HEK293T (cell line): ENCODE measurements at regions not wholly inside any gene's neighbourhood (a gene's known extent, or its start where the extent isn't known, plus 50 kb on each side); places are given as distances from the start of the nearest gene placed in this dataset.

ENCODE experiments used
- CTCF ChIA-PET: fragments of 350-600 bp; formaldehyde crosslinking; extraction: SDS; loops from one replicate; lab custom pipeline; 2021; ENCODE audit warnings: antibody characterized with exemption, inconsistent platforms; lab: Yijun Ruan, JAX
- POLR2A ChIA-PET: fragments of 350-600 bp; formaldehyde crosslinking; extraction: SDS; loops from one replicate; lab custom pipeline; 2020; ENCODE audit warnings: antibody characterized with exemption, inconsistent platforms; lab: Yijun Ruan, JAX
- DNase-seq: peaks from one replicate; pipeline ENCODE4 v3.0.0; 2012; ENCODE audit warnings: mixed read lengths; ENCODE audit errors: extremely low spot score
- ARNT ChIP-seq: fragments of 450-650 bp; IDR thresholded peaks from 2 replicates; pipeline ENCODE4 v1.6.1; 2017; ENCODE audit warnings: mild to moderate bottlenecking
- BHLHE40 ChIP-seq: fragments of 450-650 bp; IDR thresholded peaks from 2 replicates; pipeline ENCODE4 v1.6.1; 2016; ENCODE audit warnings: mild to moderate bottlenecking, moderate library complexity, borderline replicate concordance
- CTBP1 ChIP-seq: fragments of 450-650 bp; IDR thresholded peaks from 2 replicates; pipeline ENCODE4 v1.6.1; 2016; ENCODE audit warnings: borderline replicate concordance
- ELF4 ChIP-seq: fragments of 450-650 bp; IDR thresholded peaks from 2 replicates; pipeline ENCODE4 v1.6.1; 2017; ENCODE audit warnings: antibody characterized with exemption
- FOXA1 ChIP-seq: fragments of 450-650 bp; IDR thresholded peaks from 2 replicates; pipeline ENCODE4 v1.6.1; 2016; ENCODE audit warnings: mild to moderate bottlenecking
- FOXK2 ChIP-seq: fragments of 450-650 bp; IDR thresholded peaks from 2 replicates; pipeline ENCODE4 v1.6.1; 2016; ENCODE audit warnings: mild to moderate bottlenecking
- FOXM1 ChIP-seq: fragments of 450-650 bp; IDR thresholded peaks from 2 replicates; pipeline ENCODE4 v1.6.1; 2017; ENCODE audit warnings: mild to moderate bottlenecking, borderline replicate concordance
- HDGF ChIP-seq: fragments of 450-650 bp; IDR thresholded peaks from 2 replicates; pipeline ENCODE4 v1.6.1; 2017; ENCODE audit warnings: antibody characterized with exemption, borderline replicate concordance
- L3MBTL2 ChIP-seq: fragments of 450-650 bp; conservative IDR thresholded peaks from 2 replicates; pipeline ENCODE4 v1.6.1; 2016; ENCODE audit warnings: mild to moderate bottlenecking
- LEF1 ChIP-seq: fragments of 450-650 bp; IDR thresholded peaks from 2 replicates; pipeline ENCODE4 v1.6.1; 2017; ENCODE audit warnings: mild to moderate bottlenecking, borderline replicate concordance
- NFRKB ChIP-seq: fragments of 450-650 bp; IDR thresholded peaks from 2 replicates; pipeline ENCODE4 v1.6.1; 2016; ENCODE audit warnings: mild to moderate bottlenecking, moderate library complexity
- PKNOX1 ChIP-seq: fragments of 450-650 bp; IDR thresholded peaks from 2 replicates; pipeline ENCODE4 v1.6.1; 2016
- SP1 ChIP-seq: fragments of 450-650 bp; IDR thresholded peaks from 2 replicates; pipeline ENCODE4 v1.6.1; 2017
- SUZ12 ChIP-seq: fragments of 450-650 bp; IDR thresholded peaks from 2 replicates; pipeline ENCODE4 v1.6.1; 2016; ENCODE audit warnings: mild to moderate bottlenecking
- TARDBP ChIP-seq: fragments of 450-650 bp; IDR thresholded peaks from 2 replicates; pipeline ENCODE4 v1.6.1; 2016
- ZNF384 ChIP-seq: fragments of 450-650 bp; IDR thresholded peaks from 2 replicates; pipeline ENCODE4 v1.6.1; 2016

- POLR2A ChIA-PET = no interaction called here
- DNase-seq = no peak
- TF ChIP-seq L3MBTL2 = no peak
- TF ChIP-seq ELF4 = no peak
- no peak for TF ChIP-seq ARNT
- TF ChIP-seq BHLHE40 = no peak
- no peak for TF ChIP-seq NFRKB
- no peak for TF ChIP-seq ZNF384
- no peak for TF ChIP-seq LEF1
- TF ChIP-seq SP1 = no peak
- CTCF ChIA-PET = no interaction called here
Observed at GRCh38 chr16:64493709-64494108, 628.2 kb downstream of the CDH11 start.

- TF ChIP-seq TARDBP (no peak), BHLHE40 (no peak), FOXA1 (no peak), FOXK2 (no peak), L3MBTL2 (no peak), ELF4 (no peak), LEF1 (no peak), CTBP1 (no peak), NFRKB (no peak), HDGF (no peak), ARNT (no peak), FOXM1 (no peak), SUZ12 (no peak), ZNF384 (no peak), PKNOX1 (no peak)
- ChIA-PET CTCF (no interaction called here), POLR2A (no interaction called here)
- DNase-seq = no peak
Observed at GRCh38 chr16:64489449-64489848, 632.4 kb downstream of the CDH11 start.

- no peak for DNase-seq
- TF ChIP-seq LEF1 = no peak
- TF ChIP-seq FOXK2 = no peak
- TF ChIP-seq TARDBP = no peak
- TF ChIP-seq ELF4 = no peak
- TF ChIP-seq NFRKB = no peak
- TF ChIP-seq ARNT = no peak
- no peak for TF ChIP-seq FOXM1
- TF ChIP-seq SUZ12 = no peak
- no peak for TF ChIP-seq ZNF384
- TF ChIP-seq BHLHE40 = no peak
- no peak for TF ChIP-seq PKNOX1
- TF ChIP-seq HDGF = no peak
- no peak for TF ChIP-seq SP1
- no peak for TF ChIP-seq FOXA1
- no peak for TF ChIP-seq L3MBTL2
- no peak for TF ChIP-seq CTBP1
- ChIA-PET POLR2A (no interaction called here), CTCF (no interaction called here)
Observed at GRCh38 chr16:64486561-64486960, 635.3 kb downstream of the CDH11 start.

- CTCF ChIA-PET = no interaction called here
- POLR2A ChIA-PET = no interaction called here
- DNase-seq = no peak
- no peak for TF ChIP-seq FOXK2
- TF ChIP-seq FOXA1 = no peak
- no peak for TF ChIP-seq TARDBP
- no peak for TF ChIP-seq SUZ12
- TF ChIP-seq LEF1 = no peak
- TF ChIP-seq FOXM1 = no peak
- no peak for TF ChIP-seq HDGF
- no peak for TF ChIP-seq SP1
- TF ChIP-seq ELF4 = no peak
- no peak for TF ChIP-seq CTBP1
Observed at GRCh38 chr16:64481497-64481896, 640.4 kb downstream of the CDH11 start.

GRCh38 chr16:64478252-64478906 lies 643.5 kb downstream of the CDH11 start:
- POLR2A ChIA-PET = no interaction called here
- CTCF ChIA-PET = no interaction called here
- no peak for TF ChIP-seq ELF4
- no peak for TF ChIP-seq L3MBTL2
- TF ChIP-seq ARNT = no peak
- no peak for TF ChIP-seq NFRKB
- no peak for TF ChIP-seq FOXM1
- no peak for TF ChIP-seq SP1
- DNase-seq = no peak

- ChIA-PET POLR2A (no interaction called here), CTCF (no interaction called here)
- TF ChIP-seq TARDBP (no peak), LEF1 (no peak), ZNF384 (no peak), NFRKB (no peak), SP1 (no peak), FOXA1 (no peak), BHLHE40 (no peak), L3MBTL2 (no peak), ARNT (no peak), FOXM1 (no peak), PKNOX1 (no peak), CTBP1 (no peak), FOXK2 (no peak), SUZ12 (no peak), ELF4 (no peak), HDGF (no peak)
- no peak for DNase-seq
Observed at GRCh38 chr16:64475627-64476351, 646.1 kb downstream of the CDH11 start.
